ENCODE measurements at regions not wholly inside any gene's neighbourhood (a gene's known extent, or its start where the extent isn't known, plus 50 kb on each side); places are given as distances from the start of the nearest gene placed in this dataset.

GRCh38 chr1:83706354-83706938, 292.5 kb downstream of the TTLL7 start:
- intact Hi-C loops (cut with micrococcal nuclease; ENCODE audit: unreplicated experiment), result no loop called here

GRCh38 chr1:83705091-83705490, 293.8 kb downstream of the TTLL7 start:
- H3K4me3 ChIP-seq (ENCODE audit: low read depth, low read length, poor library complexity, severe bottlenecking), result no peak overlapping the region
- no peaks in the 10 kb centered on the region for H3K36me3 ChIP-seq (ENCODE audit: insufficient read depth, low read length, poor library complexity, severe bottlenecking)
- no peak for TF ChIP-seq CTCF (conservative IDR thresholded peaks at IDR 0.05; ENCODE audit: low read depth, low read length)
- TF ChIP-seq EZH2 (IDR thresholded peaks at IDR 0.05; ENCODE audit: borderline replicate concordance, low read depth, low read length, poor library complexity, severe bottlenecking), result no peak
- DNase-seq (ENCODE audit: low spot score), result no peak
- no peak overlapping the region for H3K27ac ChIP-seq (ENCODE audit: low read depth, low read length, poor library complexity, severe bottlenecking)
- H3K27me3 ChIP-seq (replicated peaks; ENCODE audit: insufficient read depth, low read depth, low read length, poor library complexity), result no peaks in the 10 kb centered on the region
- ChIA-PET POLR2A (ENCODE audit: low non-redundant PET) (no interaction called here), CTCF (no interaction called here)
- intact Hi-C loops (cut with micrococcal nuclease; ENCODE audit: unreplicated experiment), result no loop called here
- no TSS peak for BruUV-seq (replicated peaks)
- H3K9me3 ChIP-seq (ENCODE audit: low read depth, low read length, poor library complexity, severe bottlenecking), result no peaks in the 10 kb centered on the region
- no peaks in the 10 kb centered on the region for H3K4me1 ChIP-seq (ENCODE audit: insufficient read depth, low read length, poor library complexity, severe bottlenecking)

More at GRCh38 chr1:83706354-83706938, 292.5 kb downstream of the TTLL7 start:
- Histone ChIP-seq H3K4me1 (ENCODE audit: insufficient read depth, low read length, poor library complexity, severe bottlenecking) (no peaks in the 10 kb centered on the region), H3K9me3 (ENCODE audit: low read depth, low read length, poor library complexity, severe bottlenecking) (no peaks in the 10 kb centered on the region), H3K27me3 (replicated peaks; ENCODE audit: insufficient read depth, low read depth, low read length, poor library complexity) (no peaks in the 10 kb centered on the region), H3K27ac (ENCODE audit: low read depth, low read length, poor library complexity, severe bottlenecking) (no peak overlapping the region), H3K36me3 (ENCODE audit: insufficient read depth, low read length, poor library complexity, severe bottlenecking) (no peaks in the 10 kb centered on the region), H3K4me3 (ENCODE audit: low read depth, low read length, poor library complexity, severe bottlenecking) (no peak overlapping the region)
- no TSS peak for BruUV-seq (replicated peaks)
- ChIA-PET POLR2A (ENCODE audit: low non-redundant PET) (no interaction called here), CTCF (no interaction called here)
- no peak for DNase-seq (ENCODE audit: low spot score)
- TF ChIP-seq EZH2 (IDR thresholded peaks at IDR 0.05; ENCODE audit: borderline replicate concordance, low read depth, low read length, poor library complexity, severe bottlenecking) (no peak), CTCF (conservative IDR thresholded peaks at IDR 0.05; ENCODE audit: low read depth, low read length) (no peak)

GRCh38 chr1:83704350-83704749, 294.6 kb downstream of the TTLL7 start:
- no peaks in the 10 kb centered on the region for H3K27me3 ChIP-seq (replicated peaks; ENCODE audit: insufficient read depth, low read depth, low read length, poor library complexity)
- BruUV-seq (replicated peaks), result no TSS peak
- intact Hi-C loops (cut with micrococcal nuclease; ENCODE audit: unreplicated experiment), result no loop called here
- no peaks in the 10 kb centered on the region for H3K9me3 ChIP-seq (ENCODE audit: low read depth, low read length, poor library complexity, severe bottlenecking)
- H3K36me3 ChIP-seq (ENCODE audit: insufficient read depth, low read length, poor library complexity, severe bottlenecking), result no peaks in the 10 kb centered on the region
- H3K27ac ChIP-seq (ENCODE audit: low read depth, low read length, poor library complexity, severe bottlenecking), result no peak overlapping the region
- H3K4me3 ChIP-seq (ENCODE audit: low read depth, low read length, poor library complexity, severe bottlenecking), result no peak overlapping the region
- POLR2A ChIA-PET (ENCODE audit: low non-redundant PET), result no interaction called here
- CTCF ChIA-PET, result no interaction called here
- TF ChIP-seq CTCF (conservative IDR thresholded peaks at IDR 0.05; ENCODE audit: low read depth, low read length) (no peak), EZH2 (IDR thresholded peaks at IDR 0.05; ENCODE audit: borderline replicate concordance, low read depth, low read length, poor library complexity, severe bottlenecking) (no peak)
- H3K4me1 ChIP-seq (ENCODE audit: insufficient read depth, low read length, poor library complexity, severe bottlenecking), result no peaks in the 10 kb centered on the region
- no peak for DNase-seq (ENCODE audit: low spot score)

All from A673 (cell line).